Activated naive CD4-positive, alpha-beta T cell treated with anti-CD3 and anti-CD28 coated beads, Interleukin-2, amount 10 ng/mL, durations not matched to agents 7 days and 5 days (primary cell): ENCODE measurements at regions not wholly inside any gene's neighbourhood (a gene's known extent, or its start where the extent isn't known, plus 50 kb on each side); places are given as distances from the start of the nearest gene placed in this dataset.
"Not testable (repeated sequence)": the region's sequence is repeated elsewhere in the genome, so short reads cannot be mapped to it uniquely, and the experiment has no call there.

Experiments
- CTCF ChIA-PET: fragments of 350-600 bp; sonication (Branson Sonifier 250); formaldehyde crosslinking; loops from one replicate; lab custom pipeline; 2021; ENCODE audit warnings: antibody characterized with exemption; lab: Charles Lee
- DNase-seq: peaks from one replicate; pipeline ENCODE4 v3.0.0-alpha.2; 2020
- H3K27ac Mint-ChIP-seq: one replicate; pipeline ENCODE4 v1.8.0; 2021; ENCODE audit warnings: mild to moderate bottlenecking, moderate library complexity, mixed read lengths
- H3K27me3 Mint-ChIP-seq: one replicate; pipeline ENCODE4 v1.8.0; 2021; ENCODE audit warnings: mild to moderate bottlenecking, mixed read lengths
- H3K36me3 Mint-ChIP-seq: one replicate; pipeline ENCODE4 v1.8.0; 2021; ENCODE audit warnings: mixed read lengths
- H3K4me1 Mint-ChIP-seq: one replicate; pipeline ENCODE4 v1.8.0; 2021; ENCODE audit warnings: mixed read lengths
- H3K4me3 Mint-ChIP-seq: one replicate; pipeline ENCODE4 v1.8.0; 2021; ENCODE audit warnings: mild to moderate bottlenecking, moderate library complexity, mixed read lengths
- H3K9me3 Mint-ChIP-seq: one replicate; pipeline ENCODE4 v1.8.0; 2021; ENCODE audit warnings: mixed read lengths

- Mint-ChIP-seq H3K4me1 (peaks cover 12% of the 10 kb centered on the region), H3K9me3 (no peaks in the 10 kb centered on the region), H3K4me3 (peak overlapping the region; percentile 75), H3K36me3 (no peaks in the 10 kb centered on the region), H3K27me3 (peaks cover 31% of the 10 kb centered on the region), H3K27ac (peak overlapping the region; percentile 45)
- no peak for DNase-seq
- CTCF ChIA-PET, result interaction anchor here (0.6 to 3.0 kb wide), 18 partner anchors 8 to 546 kb away, joined by 3 to 35 read pairs (median 5); no protein-coding TSS in a partner anchor
Measured at GRCh38 chr2:204145791-204146190, 209.2 kb downstream of the ICOS start.

GRCh38 chr2:204147040-204147439, 210.5 kb downstream of the ICOS start:
- not testable (repeated sequence) for DNase-seq, H3K36me3 Mint-ChIP-seq, H3K9me3 Mint-ChIP-seq, H3K4me3 Mint-ChIP-seq, H3K27ac Mint-ChIP-seq
- Mint-ChIP-seq H3K27me3 (peaks cover 29% of the 10 kb centered on the region), H3K4me1 (peaks cover 12% of the 10 kb centered on the region)
- CTCF ChIA-PET, result interaction anchor here (0.7 kb wide), 1 partner anchor 30 kb away, joined by 3 read pairs; no protein-coding TSS in a partner anchor

GRCh38 chr2:204150721-204151120, 214.2 kb downstream of the ICOS start:
- no peak for DNase-seq
- Mint-ChIP-seq H3K9me3 (no peaks in the 10 kb centered on the region), H3K36me3 (no peaks in the 10 kb centered on the region), H3K27ac (no peak overlapping the region), H3K4me3 (no peak overlapping the region), H3K4me1 (peaks cover 5% of the 10 kb centered on the region), H3K27me3 (peaks cover 19% of the 10 kb centered on the region)
- CTCF ChIA-PET, result no interaction called here

GRCh38 chr2:204152616-204153015, 216.1 kb downstream of the ICOS start:
- H3K4me1 Mint-ChIP-seq, result no peaks in the 10 kb centered on the region
- CTCF ChIA-PET, result interaction anchor here (0.6 to 2.1 kb wide), 4 partner anchors 8 to 45 kb away, joined by 3 to 10 read pairs (median 5); no protein-coding TSS in a partner anchor
- H3K36me3 Mint-ChIP-seq, result no peaks in the 10 kb centered on the region
- H3K4me3 Mint-ChIP-seq, result no peak overlapping the region
- no peak overlapping the region for H3K27ac Mint-ChIP-seq
- peaks cover 2% of the 10 kb centered on the region for H3K9me3 Mint-ChIP-seq
- DNase-seq, result no peak
- peaks cover 19% of the 10 kb centered on the region for H3K27me3 Mint-ChIP-seq

GRCh38 chr2:204154863-204155262, 218.3 kb downstream of the ICOS start:
- Mint-ChIP-seq H3K36me3 (no peaks in the 10 kb centered on the region), H3K27ac (no peak overlapping the region), H3K9me3 (peaks cover 2% of the 10 kb centered on the region), H3K4me1 (no peaks in the 10 kb centered on the region), H3K27me3 (peaks cover 20% of the 10 kb centered on the region), H3K4me3 (no peak overlapping the region)
- DNase-seq, result no peak
- CTCF ChIA-PET, result interaction anchor here (0.5 to 2.1 kb wide), 5 partner anchors 10 to 106 kb away, joined by 3 to 10 read pairs (median 4); no protein-coding TSS in a partner anchor

GRCh38 chr2:204156456-204156855, 219.9 kb downstream of the ICOS start:
- peaks cover 2% of the 10 kb centered on the region for H3K9me3 Mint-ChIP-seq
- CTCF ChIA-PET, result interaction anchor here (0.6 kb wide), 1 partner anchor 11 kb away, joined by 4 read pairs; no protein-coding TSS in a partner anchor
- no peaks in the 10 kb centered on the region for H3K36me3 Mint-ChIP-seq

GRCh38 chr2:204157684-204158083, 221.1 kb downstream of the ICOS start:
- peaks cover 2% of the 10 kb centered on the region for H3K9me3 Mint-ChIP-seq
- H3K27me3 Mint-ChIP-seq, result peaks cover 20% of the 10 kb centered on the region
- no peaks in the 10 kb centered on the region for H3K36me3 Mint-ChIP-seq
- CTCF ChIA-PET, result interaction anchor here (3.3 kb wide), 1 partner anchor 20 kb away, joined by 16 read pairs; no protein-coding TSS in a partner anchor
- H3K4me1 Mint-ChIP-seq, result no peaks in the 10 kb centered on the region
- H3K4me3 Mint-ChIP-seq, result no peak overlapping the region
- DNase-seq, result no peak
- no peak overlapping the region for H3K27ac Mint-ChIP-seq

More at GRCh38 chr2:204156456-204156855, 219.9 kb downstream of the ICOS start:
- H3K27ac Mint-ChIP-seq, result no peak overlapping the region
- no peak for DNase-seq
- H3K4me1 Mint-ChIP-seq, result no peaks in the 10 kb centered on the region
- peaks cover 20% of the 10 kb centered on the region for H3K27me3 Mint-ChIP-seq
- H3K4me3 Mint-ChIP-seq, result no peak overlapping the region

GRCh38 chr2:204159526-204159925, 223.0 kb downstream of the ICOS start:
- no peak for DNase-seq
- Mint-ChIP-seq H3K4me3 (no peak overlapping the region), H3K27ac (no peak overlapping the region), H3K4me1 (no peaks in the 10 kb centered on the region), H3K9me3 (peaks cover 2% of the 10 kb centered on the region), H3K36me3 (no peaks in the 10 kb centered on the region), H3K27me3 (peaks cover 15% of the 10 kb centered on the region)
- CTCF ChIA-PET, result interaction anchor here (3.3 kb wide), 1 partner anchor 18 kb away, joined by 16 read pairs; no protein-coding TSS in a partner anchor

GRCh38 chr2:204160989-204161388, 224.4 kb downstream of the ICOS start:
- CTCF ChIA-PET, result interaction anchor here (3.3 kb wide), 1 partner anchor 16 kb away, joined by 16 read pairs; no protein-coding TSS in a partner anchor
- no peak overlapping the region for H3K4me3 Mint-ChIP-seq
- no peaks in the 10 kb centered on the region for H3K36me3 Mint-ChIP-seq
- no peaks in the 10 kb centered on the region for H3K4me1 Mint-ChIP-seq
- H3K9me3 Mint-ChIP-seq, result peaks cover 2% of the 10 kb centered on the region
- DNase-seq, result no peak
- H3K27ac Mint-ChIP-seq, result no peak overlapping the region
- H3K27me3 Mint-ChIP-seq, result peaks cover 11% of the 10 kb centered on the region

GRCh38 chr2:204161886-204162285, 225.3 kb downstream of the ICOS start:
- H3K4me3 Mint-ChIP-seq, result no peak overlapping the region
- no peak overlapping the region for H3K27ac Mint-ChIP-seq
- DNase-seq, result no peak
- H3K27me3 Mint-ChIP-seq, result peaks cover 16% of the 10 kb centered on the region
- peaks cover 2% of the 10 kb centered on the region for H3K9me3 Mint-ChIP-seq
- CTCF ChIA-PET, result interaction anchor here (1.6 to 2.3 kb wide), 2 partner anchors 16 to 89 kb away, joined by 3 to 7 read pairs; no protein-coding TSS in a partner anchor
- H3K36me3 Mint-ChIP-seq, result no peaks in the 10 kb centered on the region
- H3K4me1 Mint-ChIP-seq, result no peaks in the 10 kb centered on the region

GRCh38 chr2:204166961-204167360, 230.4 kb downstream of the ICOS start:
- Mint-ChIP-seq H3K27ac (no peak overlapping the region), H3K9me3 (no peaks in the 10 kb centered on the region), H3K36me3 (no peaks in the 10 kb centered on the region), H3K27me3 (peaks cover 10% of the 10 kb centered on the region), H3K4me3 (no peak overlapping the region), H3K4me1 (no peaks in the 10 kb centered on the region)
- CTCF ChIA-PET, result interaction anchor here (2.6 kb wide), 1 partner anchor 11 kb away, joined by 11 read pairs; no protein-coding TSS in a partner anchor
- DNase-seq, result no peak

- H3K27ac Mint-ChIP-seq, DNase-seq, H3K4me1 Mint-ChIP-seq, H3K9me3 Mint-ChIP-seq, H3K36me3 Mint-ChIP-seq, H3K27me3 Mint-ChIP-seq, H3K4me3 Mint-ChIP-seq: not testable (repeated sequence)
- CTCF ChIA-PET, result interaction anchor here (0.9 to 2.6 kb wide), 2 partner anchors 10 to 12 kb away, joined by 4 to 11 read pairs; no protein-coding TSS in a partner anchor
Measured at GRCh38 chr2:204167670-204168069, 231.1 kb downstream of the ICOS start.

GRCh38 chr2:204170411-204170810, 233.8 kb downstream of the ICOS start:
- H3K27me3 Mint-ChIP-seq, result peaks cover 10% of the 10 kb centered on the region
- no peak overlapping the region for H3K27ac Mint-ChIP-seq
- no peaks in the 10 kb centered on the region for H3K4me1 Mint-ChIP-seq
- no peaks in the 10 kb centered on the region for H3K36me3 Mint-ChIP-seq
- no peaks in the 10 kb centered on the region for H3K9me3 Mint-ChIP-seq
- H3K4me3 Mint-ChIP-seq, result no peak overlapping the region
- DNase-seq, result no peak
- CTCF ChIA-PET, result no interaction called here

- peaks cover 4% of the 10 kb centered on the region for H3K27me3 Mint-ChIP-seq
- CTCF ChIA-PET, result no interaction called here
- H3K27ac Mint-ChIP-seq, result no peak overlapping the region
- no peak overlapping the region for H3K4me3 Mint-ChIP-seq
- H3K36me3 Mint-ChIP-seq, result no peaks in the 10 kb centered on the region
- DNase-seq, result no peak
- H3K9me3 Mint-ChIP-seq, result no peaks in the 10 kb centered on the region
- no peaks in the 10 kb centered on the region for H3K4me1 Mint-ChIP-seq
Measured at GRCh38 chr2:204171432-204172144, 235.0 kb downstream of the ICOS start.
